Thoracic aorta (tissue), 2 donors: ENCODE measurements at regions not wholly inside any gene's neighbourhood (a gene's known extent, or its start where the extent isn't known, plus 50 kb on each side); places are given as distances from the start of the nearest gene placed in this dataset.
"Not testable (repeated sequence)": the region's sequence is repeated elsewhere in the genome, so short reads cannot be mapped to it uniquely, and the experiment has no call there.

ENCODE experiments used
- ATAC-seq: fragments of 150-250 bp; one replicate; pipeline ENCODE4 v1.8.0; 2017; ENCODE audit warnings: low read depth; ENCODE audit not compliant: insufficient number of reproducible peaks, low FRiP score
- DNase-seq: peaks from one replicate; pipeline ENCODE4 v3.0.0-alpha.2; 2020; ENCODE audit warnings: low spot score
- H3K27ac ChIP-seq, 2 donors: fragments of 200-600 bp; sonication (generic); 1 replicate in 1 of 2; 2 replicates in 1 of 2; pipeline ENCODE4 v1.5.1; 2016; ENCODE audit warnings: mild to moderate bottlenecking in 2 of 2, moderate library complexity in 2 of 2
- H3K27me3 ChIP-seq: fragments of 200-600 bp; sonication (generic); replicated peaks from 2 replicates; pipeline ENCODE4 v1.6.0; 2016; ENCODE audit warnings: mild to moderate bottlenecking; ENCODE audit not compliant: insufficient read depth
- H3K36me3 ChIP-seq: fragments of 200-600 bp; sonication (generic); one replicate; pipeline ENCODE4 v1.5.1; 2016
- H3K4me1 ChIP-seq, 2 donors: fragments of 200-600 bp; sonication (generic); 1 replicate in 1 of 2; 2 replicates in 1 of 2; pipeline versions ENCODE4 v1.5.1 to v1.6.0; 2016; ENCODE audit warnings: low read depth in 2 of 2, mild to moderate bottlenecking in 1 of 2; ENCODE audit not compliant: control insufficient read depth in 1 of 2
- H3K4me3 ChIP-seq: fragments of 200-600 bp; sonication (generic); 2 replicates; pipeline ENCODE4 v1.5.1; 2016; ENCODE audit warnings: mild to moderate bottlenecking
- H3K9me3 ChIP-seq: fragments of 200-600 bp; sonication (generic); 2 replicates; pipeline ENCODE4 v1.5.1; 2016
- CTCF ChIP-seq: fragments of 200-600 bp; sonication (generic); IDR thresholded peaks from one replicate; pipeline ENCODE4 v1.5.1; 2019; ENCODE audit warnings: antibody characterized with exemption

- ATAC-seq, result no peak
- no peak overlapping the region for H3K4me3 ChIP-seq
These were observed 652.6 kb downstream of the DACH1 start for GRCh38 chr13:71214357-71214756.

GRCh38 chr13:71213252-71213821 lies 653.7 kb downstream of the DACH1 start:
- Histone ChIP-seq H3K27me3 (no peaks in the 10 kb centered on the region), H3K36me3 (no peaks in the 10 kb centered on the region), H3K9me3 (no peaks in the 10 kb centered on the region), H3K27ac (no peak overlapping the region), H3K4me3 (no peak overlapping the region), H3K4me1 (peaks cover 8 to 18% of the 10 kb centered on the region in 2 donors)
- no peak for ATAC-seq
- no peak for DNase-seq
- TF ChIP-seq CTCF, result no peak

More at GRCh38 chr13:71214357-71214756, 652.6 kb downstream of the DACH1 start:
- no peaks in the 10 kb centered on the region for H3K9me3 ChIP-seq
- no peak for TF ChIP-seq CTCF
- H3K4me1 ChIP-seq, result peaks cover 8 to 18% of the 10 kb centered on the region in 2 donors
- no peak for DNase-seq
- no peaks in the 10 kb centered on the region for H3K27me3 ChIP-seq
- H3K27ac ChIP-seq, result no peak overlapping the region
- H3K36me3 ChIP-seq, result no peaks in the 10 kb centered on the region

GRCh38 chr13:71210861-71211260 lies 656.1 kb downstream of the DACH1 start:
- no peak for TF ChIP-seq CTCF
- DNase-seq, result no peak
- Histone ChIP-seq H3K27me3 (no peaks in the 10 kb centered on the region), H3K27ac (no peak overlapping the region), H3K4me1 (peaks cover 8 to 18% of the 10 kb centered on the region in 2 donors), H3K9me3 (no peaks in the 10 kb centered on the region), H3K36me3 (no peaks in the 10 kb centered on the region), H3K4me3 (no peak overlapping the region)
- no peak for ATAC-seq

GRCh38 chr13:71209217-71209616 lies 657.8 kb downstream of the DACH1 start:
- H3K4me3 ChIP-seq, result no peak overlapping the region
- H3K4me1 ChIP-seq, result peaks cover 8 to 18% of the 10 kb centered on the region in 2 donors
- no peaks in the 10 kb centered on the region for H3K36me3 ChIP-seq
- ATAC-seq (no peak), DNase-seq (no peak)
- no peak for TF ChIP-seq CTCF
- H3K27ac ChIP-seq, result no peak overlapping the region
- no peaks in the 10 kb centered on the region for H3K27me3 ChIP-seq
- no peaks in the 10 kb centered on the region for H3K9me3 ChIP-seq

GRCh38 chr13:71184583-71184982 lies 682.4 kb downstream of the DACH1 start:
- not testable (repeated sequence) for ATAC-seq, H3K4me1 ChIP-seq, H3K36me3 ChIP-seq, DNase-seq, H3K27me3 ChIP-seq, H3K27ac ChIP-seq, H3K4me3 ChIP-seq, H3K9me3 ChIP-seq

GRCh38 chr13:71183352-71183751 lies 683.7 kb downstream of the DACH1 start:
- not testable (repeated sequence) for DNase-seq, H3K27ac ChIP-seq

More at GRCh38 chr13:71183352-71183751, 683.7 kb downstream of the DACH1 start:
- H3K9me3 ChIP-seq, H3K36me3 ChIP-seq, H3K27me3 ChIP-seq, ATAC-seq, H3K4me1 ChIP-seq, H3K4me3 ChIP-seq: not testable (repeated sequence)
